SK-N-SH (cell line): ENCODE measurements at regions not wholly inside any gene's neighbourhood (a gene's known extent, or its start where the extent isn't known, plus 50 kb on each side); places are given as distances from the start of the nearest gene placed in this dataset.

Source experiments
- CTCF ChIP-seq: fragments of 200-600 bp; sonication (generic); IDR thresholded peaks from 2 replicates; pipeline ENCODE4 v1.6.1; 2017; ENCODE audit warnings: antibody characterized with exemption, mild to moderate bottlenecking, moderate library complexity
- GABPA ChIP-seq: IDR thresholded peaks from 2 replicates; pipeline ENCODE4 v1.4.0; 2012; ENCODE audit warnings: low read depth, mild to moderate bottlenecking
- NFIC ChIP-seq: IDR thresholded peaks from 2 replicates; pipeline ENCODE4 v1.4.0; 2012; ENCODE audit warnings: borderline replicate concordance
- TAF1 ChIP-seq: IDR thresholded peaks from 2 replicates; pipeline ENCODE4 v1.6.1; 2012; ENCODE audit warnings: low read depth, mild to moderate bottlenecking, low read length, moderate library complexity, borderline replicate concordance
- TEAD4 ChIP-seq: IDR thresholded peaks from 2 replicates; pipeline ENCODE4 v1.4.0; 2012; ENCODE audit warnings: mild to moderate bottlenecking, borderline replicate concordance; ENCODE audit not compliant: insufficient read depth
- ZBTB33 ChIP-seq: IDR thresholded peaks from 2 replicates; pipeline ENCODE4 v1.4.0; 2012; ENCODE audit warnings: low read depth, borderline replicate concordance

GRCh38 chr2:39534095-39534711 lies 97.1 kb upstream of the MAP4K3 start:
- TF ChIP-seq CTCF (no peak), TEAD4 (no peak), ZBTB33 (no peak), GABPA (no peak), NFIC (no peak), TAF1 (no peak)
